RWPE2 (cell line): ENCODE measurements at regions not wholly inside any gene's neighbourhood (a gene's known extent, or its start where the extent isn't known, plus 50 kb on each side); places are given as distances from the start of the nearest gene placed in this dataset.

ENCODE experiments used
- ATAC-seq: fragments of 200-7000 bp; cut with Tn5 transposase; 3 replicates; pipeline ENCODE4 v1.9.1; 2021; ENCODE audit warnings: low read depth
- DNase-seq: peaks from one replicate; pipeline ENCODE4 v3.0.0-alpha.2; 2020; ENCODE audit warnings: low spot score
- H3K27ac ChIP-seq: fragments of 450-650 bp; 2 replicates; pipeline ENCODE4 v1.5.1; 2017; ENCODE audit warnings: mild to moderate bottlenecking; ENCODE audit not compliant: poor library complexity, severe bottlenecking
- H3K27me3 ChIP-seq: fragments of 250-450 bp; sonication (Bioruptor Pico); 2 replicates; pipeline ENCODE4 v1.5.1; 2021; ENCODE audit warnings: mild to moderate bottlenecking, moderate library complexity; ENCODE audit not compliant: insufficient read depth, poor library complexity, severe bottlenecking
- H3K36me3 ChIP-seq: fragments of 250-450 bp; sonication (Bioruptor Pico); 2 replicates; pipeline ENCODE4 v1.5.1; 2020; ENCODE audit warnings: low read depth, mild to moderate bottlenecking, moderate library complexity
- H3K4me1 ChIP-seq: fragments of 250-450 bp; sonication (Bioruptor Pico); 2 replicates; pipeline ENCODE4 v1.5.1; 2021; ENCODE audit warnings: mild to moderate bottlenecking, moderate library complexity; ENCODE audit not compliant: insufficient read depth, poor library complexity, severe bottlenecking
- H3K4me3 ChIP-seq: fragments of 250-450 bp; sonication (Bioruptor Pico); 2 replicates; pipeline ENCODE4 v1.5.1; 2021; ENCODE audit warnings: mild to moderate bottlenecking, moderate library complexity; ENCODE audit not compliant: severe bottlenecking
- H3K9me3 ChIP-seq: fragments of 250-450 bp; sonication (Bioruptor Pico); 2 replicates; pipeline ENCODE4 v1.5.1; 2021; ENCODE audit warnings: mild to moderate bottlenecking, moderate library complexity; ENCODE audit not compliant: severe bottlenecking
- CTCF ChIP-seq: fragments of 450-650 bp; IDR thresholded peaks from one replicate; pipeline ENCODE4 v1.5.1; 2017; ENCODE audit warnings: mild to moderate bottlenecking, moderate library complexity; ENCODE audit not compliant: poor library complexity, severe bottlenecking

GRCh38 chr1:81513796-81514354 is 286.9 kb upstream of the ADGRL2 start:
- Histone ChIP-seq H3K4me1 (peaks cover 4% of the 10 kb centered on the region), H3K36me3 (no peaks in the 10 kb centered on the region), H3K27ac (no peak overlapping the region), H3K27me3 (no peaks in the 10 kb centered on the region), H3K4me3 (no peak overlapping the region), H3K9me3 (no peaks in the 10 kb centered on the region)
- no peak for TF ChIP-seq CTCF
- DNase-seq: no peak
- ATAC-seq: no peak

- no peak for DNase-seq
- Histone ChIP-seq H3K4me1 (peaks cover 4% of the 10 kb centered on the region), H3K27me3 (no peaks in the 10 kb centered on the region), H3K27ac (no peak overlapping the region), H3K36me3 (no peaks in the 10 kb centered on the region), H3K9me3 (no peaks in the 10 kb centered on the region), H3K4me3 (no peak overlapping the region)
- ATAC-seq: no peak
- no peak for TF ChIP-seq CTCF
Observed at GRCh38 chr1:81512252-81513003, 288.3 kb upstream of the ADGRL2 start.

GRCh38 chr1:81511281-81511680 is 289.5 kb upstream of the ADGRL2 start:
- Histone ChIP-seq H3K27me3 (no peaks in the 10 kb centered on the region), H3K27ac (no peak overlapping the region), H3K36me3 (no peaks in the 10 kb centered on the region), H3K4me1 (peaks cover 4% of the 10 kb centered on the region), H3K4me3 (no peak overlapping the region), H3K9me3 (no peaks in the 10 kb centered on the region)
- no peak for DNase-seq
- no peak for ATAC-seq
- TF ChIP-seq CTCF: no peak

GRCh38 chr1:81510701-81511100 is 290.0 kb upstream of the ADGRL2 start:
- no peak for TF ChIP-seq CTCF
- peaks cover 4% of the 10 kb centered on the region for H3K4me1 ChIP-seq

GRCh38 chr1:81509594-81509993 is 291.1 kb upstream of the ADGRL2 start:
- H3K27ac ChIP-seq: no peak overlapping the region
- ATAC-seq: peak; percentile 95

More at GRCh38 chr1:81510701-81511100, 290.0 kb upstream of the ADGRL2 start:
- Histone ChIP-seq H3K27me3 (no peaks in the 10 kb centered on the region), H3K9me3 (no peaks in the 10 kb centered on the region), H3K36me3 (no peaks in the 10 kb centered on the region), H3K4me3 (no peak overlapping the region), H3K27ac (no peak overlapping the region)
- ATAC-seq: no peak
- DNase-seq: no peak

More at GRCh38 chr1:81509594-81509993, 291.1 kb upstream of the ADGRL2 start:
- H3K27me3 ChIP-seq: no peaks in the 10 kb centered on the region
- no peak for TF ChIP-seq CTCF
- DNase-seq: no peak
- H3K4me1 ChIP-seq: peaks cover 4% of the 10 kb centered on the region
- no peak overlapping the region for H3K4me3 ChIP-seq
- no peaks in the 10 kb centered on the region for H3K36me3 ChIP-seq
- no peaks in the 10 kb centered on the region for H3K9me3 ChIP-seq
